ENCODE measurements at regions not wholly inside any gene's neighbourhood (a gene's known extent, or its start where the extent isn't known, plus 50 kb on each side); places are given as distances from the start of the nearest gene placed in this dataset.
"Not testable (repeated sequence)": the region's sequence is repeated elsewhere in the genome, so short reads cannot be mapped to it uniquely, and the experiment has no call there.

- ATAC-seq, result no peak
- TF ChIP-seq SNAI2 (CRISPR knock-in tag; IDR thresholded peaks at IDR 0.05), result no peak
These were observed 160.4 kb downstream of the CRLF2 start for GRCh38 chrX:1052021-1052420.

GRCh38 chrX:1051421-1051820 is 161.0 kb downstream of the CRLF2 start:
- ATAC-seq, result no peak
- TF ChIP-seq OSR1 (CRISPR knock-in tag; IDR thresholded peaks at IDR 0.05), result no peak
- TF ChIP-seq RARB (CRISPR knock-in tag; IDR thresholded peaks at IDR 0.05), result no peak
- no peak for TF ChIP-seq ZNF565 (CRISPR knock-in tag; conservative IDR thresholded peaks at IDR 0.05; ENCODE audit: low read depth)
- TF ChIP-seq CSDC2 (CRISPR knock-in tag; IDR thresholded peaks at IDR 0.05), result no peak

- ATAC-seq, result no peak
- TF ChIP-seq TSHZ2 (CRISPR knock-in tag; IDR thresholded peaks at IDR 0.05) (no peak), PATZ1 (CRISPR knock-in tag; IDR thresholded peaks at IDR 0.05; ENCODE audit: borderline replicate concordance) (no peak), CSRNP3 (CRISPR knock-in tag; IDR thresholded peaks at IDR 0.05) (no peak), ARNTL (CRISPR knock-in tag; IDR thresholded peaks at IDR 0.05; ENCODE audit: borderline replicate concordance, low read depth) (no peak), ZNF565 (CRISPR knock-in tag; conservative IDR thresholded peaks at IDR 0.05; ENCODE audit: low read depth) (no peak), TCF4 (CRISPR knock-in tag; IDR thresholded peaks at IDR 0.05; ENCODE audit: borderline replicate concordance) (no peak), ZFP3 (CRISPR knock-in tag; IDR thresholded peaks at IDR 0.05) (no peak)
These were observed 166.7 kb downstream of the CRLF2 start for GRCh38 chrX:1045680-1046314.

GRCh38 chrX:1041091-1041490 is 171.4 kb downstream of the CRLF2 start:
- no peak for ATAC-seq
- TF ChIP-seq PPARA (CRISPR knock-in tag; IDR thresholded peaks at IDR 0.05; ENCODE audit: borderline replicate concordance) (no peak), ESRRG (CRISPR knock-in tag; IDR thresholded peaks at IDR 0.05) (no peak), POU6F1 (CRISPR knock-in tag; IDR thresholded peaks at IDR 0.05; ENCODE audit: borderline replicate concordance, low read depth) (no peak), ZC3H10 (CRISPR knock-in tag; IDR thresholded peaks at IDR 0.05) (no peak), ZNF8 (CRISPR knock-in tag; IDR thresholded peaks at IDR 0.05) (no peak)

- ATAC-seq, result not testable (repeated sequence)
These were observed 176.5 kb downstream of the CRLF2 start for GRCh38 chrX:1035931-1036330.

- ATAC-seq, result no peak
- TF ChIP-seq CSDC2 (CRISPR knock-in tag; IDR thresholded peaks at IDR 0.05), result no peak
- no peak for TF ChIP-seq CSRNP3 (CRISPR knock-in tag; IDR thresholded peaks at IDR 0.05)
- no peak for TF ChIP-seq POU6F1 (CRISPR knock-in tag; IDR thresholded peaks at IDR 0.05; ENCODE audit: borderline replicate concordance, low read depth)
These were observed 177.2 kb downstream of the CRLF2 start for GRCh38 chrX:1035206-1035605.
